ENCODE measurements at regions not wholly inside any gene's neighbourhood (a gene's known extent, or its start where the extent isn't known, plus 50 kb on each side); places are given as distances from the start of the nearest gene placed in this dataset.

- TF ChIP-seq POLR2AphosphoS5 (IDR thresholded peaks at IDR 0.05; ENCODE audit: borderline replicate concordance, low read depth, low read length): no peak
- TF ChIP-seq EZH2 (IDR thresholded peaks at IDR 0.05): no peak
- no peak for TF ChIP-seq FOXP2 (optimal IDR thresholded peaks at IDR 0.05; ENCODE audit: control extremely low read depth, extremely low read length, insufficient read depth)
These were observed 737.9 kb upstream of the WWC1 start for GRCh38 chr5:167553511-167553910.
